ENCODE measurements at regions not wholly inside any gene's neighbourhood (a gene's known extent, or its start where the extent isn't known, plus 50 kb on each side); places are given as distances from the start of the nearest gene placed in this dataset.

- DNase-seq (no peak), ATAC-seq (peak; percentile 52 to 61)
- peaks cover 2% of the 10 kb centered on the region for H3K4me1 ChIP-seq (ENCODE audit: control insufficient read depth, insufficient read depth, low read length)
- no peaks in the 10 kb centered on the region for H3K9me3 ChIP-seq (ENCODE audit: control insufficient read depth, low read length)
- intact Hi-C loops (cut with DNase I), result no loop called here
- H3K4me3 ChIP-seq (ENCODE audit: low read length), result no peak overlapping the region
- no peaks in the 10 kb centered on the region for H3K27me3 ChIP-seq (ENCODE audit: control insufficient read depth, insufficient read depth)
- WGBS, result 27% methylated on average over 6 of the region's 6 CpGs
- no peak overlapping the region for H3K27ac ChIP-seq (ENCODE audit: low read length)
Observed at GRCh38 chr9:7368410-7369292, 430.9 kb downstream of the DMAC1 start.

- no peak for ATAC-seq
- DNase-seq, result no peak
- intact Hi-C loops (cut with DNase I), result no loop called here
- H3K4me1 ChIP-seq (ENCODE audit: control insufficient read depth, insufficient read depth, low read length), result peaks cover 2% of the 10 kb centered on the region
- H3K4me3 ChIP-seq (ENCODE audit: low read length), result no peak overlapping the region
- no peaks in the 10 kb centered on the region for H3K27me3 ChIP-seq (ENCODE audit: control insufficient read depth, insufficient read depth)
- 54% methylated on average over 1 of the region's 1 CpG for WGBS
- no peak overlapping the region for H3K27ac ChIP-seq (ENCODE audit: low read length)
- no peaks in the 10 kb centered on the region for H3K9me3 ChIP-seq (ENCODE audit: control insufficient read depth, low read length)
Observed at GRCh38 chr9:7367726-7368125, 431.9 kb downstream of the DMAC1 start.

DNA sequence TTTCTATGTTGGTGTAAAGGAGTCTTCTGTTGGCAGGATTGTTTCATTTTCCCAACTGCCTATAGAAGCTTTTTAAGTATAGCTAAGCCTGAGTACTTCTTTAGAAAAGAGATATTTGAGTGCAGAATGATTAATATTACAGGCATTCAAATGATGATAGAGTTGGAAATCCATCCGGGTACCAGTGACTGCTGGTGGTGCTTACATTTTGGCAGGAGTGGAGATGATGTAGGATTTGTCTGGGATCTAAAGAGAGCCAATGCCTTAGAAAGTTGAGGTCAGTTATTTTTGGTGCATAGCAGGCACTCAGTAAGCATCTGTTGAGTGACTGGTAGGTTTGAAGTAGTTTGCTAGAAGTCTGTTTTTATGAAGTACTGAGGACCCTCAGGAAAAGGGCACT, 433.5 kb downstream of the DMAC1 start:
- H3K4me3 ChIP-seq (ENCODE audit: low read length), result no peak overlapping the region
- H3K27me3 ChIP-seq (ENCODE audit: control insufficient read depth, insufficient read depth), result no peaks in the 10 kb centered on the region
- H3K9me3 ChIP-seq (ENCODE audit: control insufficient read depth, low read length), result no peaks in the 10 kb centered on the region
- no peak overlapping the region for H3K27ac ChIP-seq (ENCODE audit: low read length)
- peaks cover 2% of the 10 kb centered on the region for H3K4me1 ChIP-seq (ENCODE audit: control insufficient read depth, insufficient read depth, low read length)
- intact Hi-C loops (cut with DNase I), result no loop called here
- ATAC-seq (no peak), DNase-seq (no peak)
- WGBS, result 60% methylated on average over 1 of the region's 1 CpG

DNA sequence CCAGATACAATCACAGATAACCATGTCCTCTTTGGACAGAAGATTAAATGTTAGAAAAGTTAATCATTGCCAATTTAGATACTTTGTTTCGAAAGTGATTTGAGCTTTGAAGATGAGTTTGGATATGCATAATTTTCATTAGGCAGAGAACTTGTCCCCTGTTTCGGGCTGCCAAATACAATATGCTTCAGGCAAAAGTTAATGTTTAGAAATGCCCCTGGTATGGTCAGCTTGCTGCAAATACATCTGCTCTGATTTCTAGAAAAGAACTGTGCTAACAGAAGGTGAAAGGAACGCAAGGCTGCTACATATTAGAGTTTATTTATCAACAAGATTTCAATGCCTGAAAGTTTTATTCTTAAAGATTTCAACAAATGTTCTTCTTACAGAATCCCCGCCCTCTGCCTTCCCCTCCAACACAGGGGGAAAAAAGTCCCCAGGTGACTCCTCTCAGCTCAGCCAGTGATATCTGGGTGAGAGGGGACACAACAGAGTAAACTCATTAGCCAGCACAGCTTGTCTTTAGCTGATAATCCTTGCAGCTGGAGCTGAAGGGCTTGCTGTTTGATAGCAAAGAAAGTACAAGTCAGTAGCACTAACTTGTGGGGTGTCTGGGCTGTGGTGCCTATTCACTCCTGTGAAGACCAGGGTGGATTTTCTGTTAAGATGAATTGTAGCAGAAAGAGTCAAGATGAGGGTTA, 435.7 kb downstream of the DMAC1 start:
- 83% methylated on average over 4 of the region's 4 CpGs for WGBS
- Histone ChIP-seq H3K4me1 (ENCODE audit: control insufficient read depth, insufficient read depth, low read length) (no peaks in the 10 kb centered on the region), H3K9me3 (ENCODE audit: control insufficient read depth, low read length) (no peaks in the 10 kb centered on the region), H3K27me3 (ENCODE audit: control insufficient read depth, insufficient read depth) (no peaks in the 10 kb centered on the region), H3K4me3 (ENCODE audit: low read length) (no peak overlapping the region), H3K27ac (ENCODE audit: low read length) (no peak overlapping the region)
- ATAC-seq (no peak), DNase-seq (no peak)
- intact Hi-C loops (cut with DNase I), result no loop called here

DNA sequence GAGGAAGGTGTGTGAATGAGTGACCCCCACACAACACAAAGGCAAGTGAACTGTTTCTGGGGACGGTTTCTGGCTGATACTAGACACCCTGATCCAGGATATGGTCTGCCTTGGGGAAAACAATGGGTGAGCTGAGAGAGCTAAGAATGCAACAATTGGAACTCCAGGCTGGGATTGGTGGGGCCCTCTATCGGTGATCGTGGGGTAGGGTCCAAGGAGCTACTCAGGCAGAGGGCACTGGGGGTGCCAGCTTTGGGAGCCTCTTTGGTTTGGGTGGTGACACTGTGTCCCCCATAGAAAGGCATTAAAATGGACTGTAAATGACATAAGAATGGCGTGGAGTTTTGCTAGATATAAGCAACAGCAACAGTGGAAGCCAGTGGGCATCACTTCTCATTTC, 439.1 kb downstream of the DMAC1 start:
- WGBS, result 57% methylated on average over 4 of the region's 4 CpGs

DNA sequence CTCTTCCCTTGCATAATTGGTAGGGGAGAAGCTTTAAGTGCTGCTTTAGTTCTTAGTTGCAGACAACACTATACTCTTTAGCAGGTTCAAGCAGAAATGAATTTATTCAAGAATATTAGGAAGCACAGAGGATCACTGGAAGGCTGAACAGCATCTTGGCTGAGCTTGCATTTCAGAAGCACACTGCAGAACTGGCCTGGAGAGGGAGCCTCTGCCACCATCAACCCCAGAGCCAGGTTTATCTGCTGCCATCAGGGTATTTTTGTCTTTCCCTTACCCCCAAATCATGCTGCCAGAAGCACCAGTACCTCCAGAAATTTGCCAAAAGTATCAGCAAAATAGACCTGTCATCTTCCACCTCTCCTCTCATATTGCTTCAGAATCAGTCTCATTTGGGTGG, 440.7 kb downstream of the DMAC1 start:
- no peak for ATAC-seq
- Histone ChIP-seq H3K4me3 (ENCODE audit: low read length) (no peak overlapping the region), H3K9me3 (ENCODE audit: control insufficient read depth, low read length) (no peaks in the 10 kb centered on the region), H3K4me1 (ENCODE audit: control insufficient read depth, insufficient read depth, low read length) (no peaks in the 10 kb centered on the region), H3K27me3 (ENCODE audit: control insufficient read depth, insufficient read depth) (no peaks in the 10 kb centered on the region), H3K27ac (ENCODE audit: low read length) (no peak overlapping the region)
- intact Hi-C loops (cut with DNase I), result no loop called here
- DNase-seq, result no peak

More for the DNA sequence above, 439.1 kb downstream of the DMAC1 start:
- no peak overlapping the region for H3K4me3 ChIP-seq (ENCODE audit: low read length)
- H3K4me1 ChIP-seq (ENCODE audit: control insufficient read depth, insufficient read depth, low read length), result no peaks in the 10 kb centered on the region
- no peaks in the 10 kb centered on the region for H3K27me3 ChIP-seq (ENCODE audit: control insufficient read depth, insufficient read depth)
- ATAC-seq (no peak), DNase-seq (no peak)
- no peaks in the 10 kb centered on the region for H3K9me3 ChIP-seq (ENCODE audit: control insufficient read depth, low read length)
- intact Hi-C loops (cut with DNase I), result no loop called here
- H3K27ac ChIP-seq (ENCODE audit: low read length), result no peak overlapping the region

DNA sequence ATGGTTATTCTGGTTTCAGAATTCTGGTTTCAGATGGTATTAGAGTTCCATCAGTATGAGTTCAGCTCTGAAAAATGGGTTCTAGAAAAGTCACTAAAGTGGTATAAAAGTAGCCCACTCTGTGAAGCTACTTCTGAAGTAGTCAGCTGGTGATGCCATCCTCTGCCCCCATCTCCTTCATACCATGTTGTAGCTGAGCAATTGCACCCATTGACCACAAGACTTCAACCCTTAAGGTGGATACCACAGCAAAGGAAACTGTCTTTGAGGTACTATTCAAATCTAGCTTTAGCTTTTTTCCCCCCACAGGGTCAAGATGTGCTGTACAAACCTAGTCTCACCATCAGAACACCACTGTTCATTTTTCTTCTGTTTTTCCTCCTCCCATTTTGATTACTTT, 444.9 kb downstream of the DMAC1 start:
- no peak for DNase-seq
- H3K4me1 ChIP-seq (ENCODE audit: control insufficient read depth, insufficient read depth, low read length), result no peaks in the 10 kb centered on the region
- ATAC-seq, result no peak
- H3K4me3 ChIP-seq (ENCODE audit: low read length), result no peak overlapping the region
- H3K27me3 ChIP-seq (ENCODE audit: control insufficient read depth, insufficient read depth), result no peaks in the 10 kb centered on the region
- intact Hi-C loops (cut with DNase I), result no loop called here
- H3K9me3 ChIP-seq (ENCODE audit: control insufficient read depth, low read length), result no peaks in the 10 kb centered on the region
- no peak overlapping the region for H3K27ac ChIP-seq (ENCODE audit: low read length)

DNA sequence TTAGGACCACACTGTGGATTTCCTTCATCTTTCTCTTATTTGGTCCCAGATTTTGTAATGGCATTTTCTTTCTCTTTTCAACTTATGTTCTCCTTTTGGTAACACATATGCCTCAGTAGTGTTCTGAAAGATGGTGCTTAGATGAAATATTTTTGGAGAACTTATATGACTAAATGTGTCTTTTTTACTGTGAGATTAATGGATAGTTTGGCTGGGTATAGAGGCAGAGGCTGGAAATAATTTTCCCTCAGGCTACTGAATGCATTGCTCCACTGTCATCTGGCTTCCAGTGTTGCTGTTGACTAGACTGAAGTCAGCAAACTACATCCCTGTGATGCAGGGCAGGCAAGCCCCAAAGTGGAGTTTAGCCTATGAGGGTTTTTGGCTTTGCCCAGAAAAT, 450.9 kb downstream of the DMAC1 start:
- Histone ChIP-seq H3K27ac (ENCODE audit: low read length) (no peak overlapping the region), H3K9me3 (ENCODE audit: control insufficient read depth, low read length) (no peaks in the 10 kb centered on the region), H3K27me3 (ENCODE audit: control insufficient read depth, insufficient read depth) (no peaks in the 10 kb centered on the region), H3K4me3 (ENCODE audit: low read length) (no peak overlapping the region), H3K4me1 (ENCODE audit: control insufficient read depth, insufficient read depth, low read length) (no peaks in the 10 kb centered on the region)
- intact Hi-C loops (cut with DNase I), result no loop called here
- no peak for DNase-seq
- no peak for ATAC-seq

DNA sequence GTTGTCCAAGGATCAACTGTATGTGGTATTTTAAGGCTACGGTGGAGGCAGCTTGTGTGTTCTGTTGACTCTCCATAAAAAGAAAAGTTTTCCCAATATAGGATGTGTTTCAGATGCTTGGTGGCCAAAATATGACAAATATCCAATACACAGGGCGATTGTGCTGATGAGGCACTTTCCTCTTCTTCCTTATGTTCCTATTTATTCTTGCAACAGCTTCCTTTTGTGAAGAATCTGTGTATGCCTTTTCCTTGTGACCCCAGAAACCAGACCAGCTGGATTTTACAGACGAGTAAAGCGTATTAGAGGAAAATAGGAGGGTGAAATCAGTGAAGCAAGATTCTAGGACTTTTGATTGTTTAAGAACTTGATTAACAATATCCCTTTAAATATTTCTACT, 452.0 kb downstream of the DMAC1 start:
- Histone ChIP-seq H3K27ac (ENCODE audit: low read length) (no peak overlapping the region), H3K27me3 (ENCODE audit: control insufficient read depth, insufficient read depth) (no peaks in the 10 kb centered on the region), H3K4me1 (ENCODE audit: control insufficient read depth, insufficient read depth, low read length) (no peaks in the 10 kb centered on the region), H3K4me3 (ENCODE audit: low read length) (no peak overlapping the region), H3K9me3 (ENCODE audit: control insufficient read depth, low read length) (no peaks in the 10 kb centered on the region)
- ATAC-seq (no peak), DNase-seq (no peak)
- WGBS, result 47% methylated on average over 4 of the region's 4 CpGs
- intact Hi-C loops (cut with DNase I), result no loop called here

DNA sequence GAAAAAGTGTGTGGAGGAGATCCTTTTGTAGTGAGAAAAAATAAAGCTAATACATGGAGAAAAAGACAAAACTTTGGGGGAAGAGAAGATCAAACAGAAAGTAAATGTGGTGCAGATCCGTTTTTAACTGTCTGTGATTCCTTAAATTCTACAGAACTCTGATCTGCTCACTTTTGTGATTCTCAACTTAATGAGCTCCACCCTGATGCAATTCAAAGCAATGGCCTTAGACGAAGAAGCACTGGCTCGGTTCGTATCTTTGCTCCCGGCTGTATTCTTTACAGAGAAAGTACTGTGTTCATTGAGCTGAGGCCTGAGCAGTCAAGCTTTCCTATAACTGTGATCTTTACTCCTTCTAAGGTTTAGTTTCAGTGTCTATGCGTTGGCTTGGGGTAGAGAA, 453.4 kb downstream of the DMAC1 start:
- Histone ChIP-seq H3K27ac (ENCODE audit: low read length) (no peak overlapping the region), H3K27me3 (ENCODE audit: control insufficient read depth, insufficient read depth) (no peaks in the 10 kb centered on the region), H3K4me1 (ENCODE audit: control insufficient read depth, insufficient read depth, low read length) (no peaks in the 10 kb centered on the region), H3K4me3 (ENCODE audit: low read length) (no peak overlapping the region), H3K9me3 (ENCODE audit: control insufficient read depth, low read length) (no peaks in the 10 kb centered on the region)
- ATAC-seq, result no peak
- DNase-seq, result no peak
- intact Hi-C loops (cut with DNase I), result no loop called here
- 87% methylated on average over 6 of the region's 6 CpGs for WGBS

DNA sequence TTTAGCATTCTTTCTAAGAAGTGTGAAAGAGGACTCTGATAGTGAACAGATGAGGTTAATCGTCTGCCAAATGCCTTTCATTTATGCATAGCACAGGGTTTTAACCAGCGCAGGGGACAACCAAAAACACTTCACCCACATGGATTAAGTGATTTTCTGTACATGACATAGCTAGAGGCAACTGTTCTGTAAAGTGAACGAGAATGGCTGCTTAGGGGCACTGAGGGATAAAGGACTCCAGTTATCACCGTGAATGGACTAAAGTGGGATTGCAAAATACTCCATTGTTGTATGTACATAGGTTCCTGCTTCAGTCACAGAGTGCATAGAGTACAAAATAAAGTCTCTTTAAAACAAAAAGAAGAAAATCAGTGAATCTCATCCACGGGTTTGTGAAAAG, 456.8 kb downstream of the DMAC1 start:
- no peaks in the 10 kb centered on the region for H3K4me1 ChIP-seq (ENCODE audit: control insufficient read depth, insufficient read depth, low read length)
- no peak for DNase-seq
- intact Hi-C loops (cut with DNase I), result no loop called here
- no peaks in the 10 kb centered on the region for H3K9me3 ChIP-seq (ENCODE audit: control insufficient read depth, low read length)
- 56% methylated on average over 5 of the region's 5 CpGs for WGBS
- ATAC-seq, result no peak
- no peak overlapping the region for H3K4me3 ChIP-seq (ENCODE audit: low read length)
- no peak overlapping the region for H3K27ac ChIP-seq (ENCODE audit: low read length)
- H3K27me3 ChIP-seq (ENCODE audit: control insufficient read depth, insufficient read depth), result no peaks in the 10 kb centered on the region

Measured in right cardiac atrium (tissue), 5 donors.